ENCODE measurements at regions not wholly inside any gene's neighbourhood (a gene's known extent, or its start where the extent isn't known, plus 50 kb on each side); places are given as distances from the start of the nearest gene placed in this dataset.

- no peak for TF ChIP-seq POLR2A (IDR thresholded peaks at IDR 0.05; ENCODE audit: low read depth, low read length)
- TF ChIP-seq POLR2AphosphoS5 (IDR thresholded peaks at IDR 0.05; ENCODE audit: low read depth, low read length) = no peak
- no peak for TF ChIP-seq TAF1 (IDR thresholded peaks at IDR 0.05; ENCODE audit: borderline replicate concordance, low read depth, low read length)
Measured at GRCh38 chrX:39070009-39070408, 268.8 kb downstream of the MID1IP1 start.

Measured in GM12892 (cell line).